Activated naive CD4-positive, alpha-beta T cell treated with anti-CD3 and anti-CD28 coated beads for 36 hours (primary cell): ENCODE measurements at regions not wholly inside any gene's neighbourhood (a gene's known extent, or its start where the extent isn't known, plus 50 kb on each side); places are given as distances from the start of the nearest gene placed in this dataset.

Experiments used
- CTCF ChIA-PET: fragments of 350-600 bp; sonication (Branson Sonifier 250); formaldehyde crosslinking; loops from one replicate; lab custom pipeline; 2021; ENCODE audit warnings: antibody characterized with exemption; lab: Charles Lee
- DNase-seq: peaks from one replicate; pipeline ENCODE4 v3.0.0-alpha.2; 2020
- H3K27ac Mint-ChIP-seq: one replicate; pipeline ENCODE4 v1.8.0; 2021; ENCODE audit warnings: mild to moderate bottlenecking, mixed read lengths
- H3K27me3 Mint-ChIP-seq: one replicate; pipeline ENCODE4 v1.8.0; 2021; ENCODE audit warnings: low read depth, mixed read lengths
- H3K36me3 Mint-ChIP-seq: one replicate; pipeline ENCODE4 v1.8.0; 2021; ENCODE audit warnings: low read depth, mixed read lengths
- H3K4me1 Mint-ChIP-seq: one replicate; pipeline ENCODE4 v1.8.0; 2021; ENCODE audit warnings: low read depth, mixed read lengths
- H3K4me3 Mint-ChIP-seq: one replicate; pipeline ENCODE4 v1.8.0; 2021; ENCODE audit warnings: mild to moderate bottlenecking, moderate library complexity, mixed read lengths
- H3K9me3 Mint-ChIP-seq: one replicate; pipeline ENCODE4 v1.8.0; 2021; ENCODE audit warnings: mixed read lengths
- intact Hi-C: fragments of 100-400 bp; cut with micrococcal nuclease; formaldehyde crosslinking; loops from one replicate; pipeline ENCODE4 v1.15.1; 2023

DNA sequence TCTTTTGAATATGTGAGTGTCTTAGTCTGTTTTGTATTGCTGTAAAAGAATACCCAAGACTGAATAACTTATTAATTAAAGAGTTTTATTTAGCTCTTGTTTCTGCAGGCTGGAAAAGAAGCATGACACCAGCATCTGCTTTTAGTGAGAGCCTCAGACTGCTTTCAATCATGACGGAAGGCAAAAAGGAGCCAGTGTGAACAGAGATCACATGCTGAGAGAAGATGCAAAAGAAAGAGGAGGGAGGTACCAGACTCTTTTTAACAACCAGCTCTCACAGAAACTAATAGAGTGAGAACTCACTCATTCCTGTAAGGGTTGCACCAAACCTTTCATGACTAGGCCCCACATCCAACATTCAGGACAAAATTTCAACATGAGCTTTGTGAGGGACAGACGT lies 101.6 kb upstream of the HNMT start:
- Mint-ChIP-seq H3K4me1 (no peaks in the 10 kb centered on the region), H3K27ac (no peak overlapping the region), H3K9me3 (no peaks in the 10 kb centered on the region), H3K4me3 (no peak overlapping the region), H3K36me3 (no peaks in the 10 kb centered on the region), H3K27me3 (peaks cover 13% of the 10 kb centered on the region)
- CTCF ChIA-PET: no interaction called here
- intact Hi-C loops: no loop called here
- DNase-seq: no peak

DNA sequence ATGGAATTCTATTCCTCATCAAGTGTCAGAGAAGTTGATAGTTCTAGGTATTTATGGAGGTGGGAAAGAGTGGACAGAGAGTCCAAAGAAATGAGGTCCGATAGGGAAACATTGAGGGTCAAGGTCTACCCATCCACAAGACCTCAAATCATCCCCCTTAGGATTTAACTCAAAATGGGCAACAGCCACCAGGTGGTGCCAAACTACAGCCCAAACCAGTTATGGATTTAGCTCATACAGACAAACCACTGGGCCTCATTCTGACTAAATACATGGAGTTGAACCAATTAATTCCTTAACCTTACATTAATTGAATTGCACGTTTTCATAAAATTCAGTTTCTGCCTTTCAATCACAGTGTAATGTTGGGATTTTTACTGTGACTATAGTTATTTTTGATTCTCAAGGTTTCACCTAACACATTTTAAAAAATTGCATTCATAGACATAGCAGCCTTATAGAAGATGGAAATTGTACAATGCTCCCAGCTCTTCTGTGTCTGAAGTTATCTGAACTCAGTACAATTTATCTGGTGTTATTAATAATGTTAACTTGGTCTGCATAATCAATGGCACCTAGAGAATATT lies 98.2 kb upstream of the HNMT start:
- intact Hi-C loops: loop anchor here (1.0 kb wide), 3 partner anchors 508 to 961 kb away; no protein-coding TSS in a partner anchor
- Mint-ChIP-seq H3K27me3 (peaks cover 7% of the 10 kb centered on the region), H3K36me3 (no peaks in the 10 kb centered on the region), H3K9me3 (no peaks in the 10 kb centered on the region), H3K27ac (no peak overlapping the region), H3K4me3 (no peak overlapping the region), H3K4me1 (no peaks in the 10 kb centered on the region)
- peak; percentile 76 for DNase-seq
- CTCF ChIA-PET: interaction anchor here (0.6 to 1.3 kb wide), 6 partner anchors 29 to 961 kb away, joined by 3 to 8 read pairs (median 6); no protein-coding TSS in a partner anchor

DNA sequence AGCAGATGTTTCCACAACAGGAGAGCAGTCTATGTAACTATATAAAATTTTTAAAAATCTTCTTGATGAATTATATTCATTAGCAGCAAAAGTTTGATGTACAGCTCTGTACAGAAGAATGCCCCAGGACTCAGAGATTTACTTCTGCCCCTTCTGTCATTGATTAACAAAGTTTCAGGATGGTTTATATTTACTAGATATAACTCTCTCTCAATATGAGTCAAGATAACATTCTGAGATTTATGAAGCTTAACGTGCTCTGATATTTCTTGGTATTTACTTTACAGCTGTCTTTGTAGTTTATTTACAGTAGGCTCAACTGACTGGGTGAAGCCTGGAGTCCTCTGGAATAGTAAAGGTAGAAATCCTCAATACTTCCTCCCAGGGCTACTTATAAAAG lies 93.6 kb upstream of the HNMT start:
- no peak overlapping the region for H3K4me3 Mint-ChIP-seq
- no peak for DNase-seq
- H3K27me3 Mint-ChIP-seq: peaks cover 6% of the 10 kb centered on the region
- CTCF ChIA-PET: no interaction called here
- no peaks in the 10 kb centered on the region for H3K9me3 Mint-ChIP-seq
- no peak overlapping the region for H3K27ac Mint-ChIP-seq
- intact Hi-C loops: no loop called here
- H3K36me3 Mint-ChIP-seq: no peaks in the 10 kb centered on the region
- no peaks in the 10 kb centered on the region for H3K4me1 Mint-ChIP-seq

DNA sequence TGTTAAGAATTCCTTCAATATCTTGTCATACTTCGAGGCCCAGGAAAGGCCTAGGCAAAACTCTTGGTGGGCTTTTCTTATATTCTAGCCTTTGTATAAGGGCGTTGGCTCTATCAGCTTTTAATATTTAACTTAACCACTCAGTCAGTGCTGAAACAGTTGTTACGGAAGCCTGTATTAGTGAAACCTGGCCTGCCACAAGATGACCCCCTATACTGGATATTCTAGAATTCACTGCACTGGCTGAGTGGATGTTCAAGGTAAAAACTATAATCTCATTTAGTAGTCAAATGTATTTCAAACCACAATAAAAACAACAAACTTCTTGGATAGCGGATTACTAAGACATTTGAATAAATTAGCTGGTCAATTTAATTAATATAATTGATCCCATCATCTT lies 91.7 kb upstream of the HNMT start:
- Mint-ChIP-seq H3K27ac (no peak overlapping the region), H3K36me3 (no peaks in the 10 kb centered on the region), H3K27me3 (peaks cover 6% of the 10 kb centered on the region), H3K4me1 (no peaks in the 10 kb centered on the region), H3K9me3 (no peaks in the 10 kb centered on the region), H3K4me3 (no peak overlapping the region)
- intact Hi-C loops: no loop called here
- CTCF ChIA-PET: no interaction called here
- DNase-seq: no peak

DNA sequence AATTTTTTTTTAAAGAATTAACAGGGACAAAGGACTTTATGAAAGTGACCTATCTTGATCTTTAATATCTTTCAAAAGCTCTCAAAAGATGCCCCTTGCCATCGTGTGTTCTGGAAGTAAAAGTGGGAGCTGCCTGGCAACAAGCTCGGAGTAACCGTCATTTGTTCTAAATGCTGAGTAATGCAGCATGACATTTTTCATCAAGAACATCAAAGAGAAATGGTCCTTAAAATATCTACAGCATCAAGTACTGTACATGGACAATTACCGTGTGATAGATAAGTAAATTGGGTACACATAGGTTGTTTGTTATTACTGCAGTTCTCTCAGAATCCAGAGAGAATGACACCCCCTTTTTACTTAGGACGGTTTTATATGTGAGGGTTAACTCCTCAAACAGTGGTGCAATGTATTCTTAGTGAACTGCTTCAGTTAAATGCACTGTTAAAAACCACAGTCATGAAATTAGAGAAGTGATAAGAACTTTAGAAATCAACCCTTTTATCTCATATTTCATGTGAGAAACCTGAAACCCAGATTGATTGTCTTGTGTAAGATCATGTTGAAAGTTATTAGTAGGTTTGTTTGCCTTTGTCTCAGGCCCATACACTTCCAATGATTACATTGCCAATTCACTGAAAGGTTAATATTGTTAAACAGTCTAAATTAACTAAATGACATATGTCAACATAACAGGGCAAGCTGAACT lies 90.6 kb upstream of the HNMT start:
- Mint-ChIP-seq H3K4me3 (no peak overlapping the region), H3K36me3 (no peaks in the 10 kb centered on the region), H3K27me3 (peaks cover 6% of the 10 kb centered on the region), H3K9me3 (no peaks in the 10 kb centered on the region), H3K27ac (no peak overlapping the region), H3K4me1 (no peaks in the 10 kb centered on the region)
- intact Hi-C loops: no loop called here
- CTCF ChIA-PET: no interaction called here
- no peak for DNase-seq

DNA sequence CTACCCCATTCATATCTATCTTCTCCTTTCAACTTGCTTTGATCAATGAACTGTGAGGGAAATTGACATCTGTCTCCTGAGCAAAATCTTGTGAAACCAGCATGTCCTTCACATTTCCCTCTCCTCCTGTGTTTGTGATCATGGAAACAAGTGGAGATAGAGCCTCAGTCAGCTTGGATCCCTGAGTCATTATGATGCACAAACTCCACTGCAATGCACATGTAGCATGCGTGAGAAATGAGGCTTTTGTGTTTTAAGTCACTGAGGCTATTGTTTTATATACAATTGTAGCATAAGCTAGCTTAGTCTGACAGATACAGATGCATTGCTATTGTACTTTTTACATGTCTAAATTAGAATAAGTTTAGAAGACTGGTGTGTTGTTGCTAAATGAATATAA lies 85.2 kb upstream of the HNMT start:
- no peaks in the 10 kb centered on the region for H3K4me1 Mint-ChIP-seq
- no peaks in the 10 kb centered on the region for H3K9me3 Mint-ChIP-seq
- no peak overlapping the region for H3K4me3 Mint-ChIP-seq
- H3K36me3 Mint-ChIP-seq: no peaks in the 10 kb centered on the region
- CTCF ChIA-PET: no interaction called here
- H3K27ac Mint-ChIP-seq: no peak overlapping the region
- DNase-seq: no peak
- intact Hi-C loops: no loop called here
- H3K27me3 Mint-ChIP-seq: peaks cover 5% of the 10 kb centered on the region

DNA sequence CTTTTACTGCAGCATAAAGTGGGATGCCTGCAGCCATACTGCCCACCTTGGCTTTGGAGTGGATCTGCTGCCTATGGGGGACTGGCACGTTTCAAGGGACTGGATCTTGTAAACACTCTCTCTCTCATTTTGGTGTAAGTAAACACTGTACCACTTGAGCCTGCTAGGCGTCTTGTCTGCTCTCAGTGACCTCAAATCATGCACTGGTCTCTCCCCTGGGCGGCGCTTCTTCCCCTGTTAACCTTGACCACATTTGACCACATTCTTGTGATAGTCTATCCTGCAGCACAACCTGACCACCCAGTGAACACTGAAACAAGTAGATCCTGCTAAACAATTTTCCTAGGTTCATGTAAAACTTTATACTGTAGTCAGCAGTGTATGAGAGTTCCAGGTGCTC lies 82.6 kb upstream of the HNMT start:
- Mint-ChIP-seq H3K4me1 (no peaks in the 10 kb centered on the region), H3K36me3 (no peaks in the 10 kb centered on the region)
- CTCF ChIA-PET: no interaction called here

DNA sequence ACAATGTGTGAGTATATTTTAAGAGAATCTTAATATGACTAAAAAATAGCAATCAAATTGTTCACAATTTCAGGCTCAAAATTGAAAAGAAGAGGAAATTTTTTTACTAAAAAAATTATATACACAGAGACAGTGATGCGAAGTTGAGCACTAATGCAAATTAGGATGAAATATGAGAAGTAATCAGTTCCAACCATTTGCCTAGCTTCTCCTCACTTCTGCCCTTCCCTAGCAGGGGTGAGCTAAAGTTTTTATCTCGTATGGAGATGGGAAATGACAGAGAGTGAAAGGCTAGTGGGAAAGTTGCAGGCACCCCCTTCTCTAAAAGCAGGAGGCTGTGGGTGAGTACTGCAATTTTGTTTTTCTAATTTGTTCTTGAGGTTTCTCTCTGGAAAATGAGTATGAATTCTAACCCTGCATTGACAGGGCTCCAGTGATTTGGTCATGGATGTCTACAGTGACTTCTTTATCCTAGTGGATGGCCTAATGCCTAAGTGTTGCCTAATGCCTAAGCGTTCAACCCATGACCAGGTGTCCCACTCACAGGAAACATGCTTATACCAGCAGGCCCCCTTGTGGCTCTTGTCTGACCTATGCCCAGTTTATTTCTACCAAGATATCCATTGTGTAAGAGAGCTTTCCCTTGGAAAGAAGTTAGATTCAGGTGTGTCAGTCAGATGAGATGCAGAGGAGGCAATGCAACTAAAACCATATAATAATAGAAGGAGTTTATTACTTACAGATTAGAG lies 78.0 kb upstream of the HNMT start:
- DNase-seq: no peak
- no peaks in the 10 kb centered on the region for H3K4me1 Mint-ChIP-seq
- H3K27me3 Mint-ChIP-seq: peaks cover 12% of the 10 kb centered on the region
- intact Hi-C loops: no loop called here
- no peak overlapping the region for H3K4me3 Mint-ChIP-seq
- no peaks in the 10 kb centered on the region for H3K36me3 Mint-ChIP-seq
- CTCF ChIA-PET: interaction anchor here (1.5 kb wide), 1 partner anchor 9 kb away, joined by 3 read pairs; no protein-coding TSS in a partner anchor
- no peaks in the 10 kb centered on the region for H3K9me3 Mint-ChIP-seq
- no peak overlapping the region for H3K27ac Mint-ChIP-seq

More for the DNA sequence above, 82.6 kb upstream of the HNMT start:
- DNase-seq: no peak
- Mint-ChIP-seq H3K27me3 (peaks cover 7% of the 10 kb centered on the region), H3K9me3 (no peaks in the 10 kb centered on the region), H3K27ac (no peak overlapping the region), H3K4me3 (no peak overlapping the region)
- intact Hi-C loops: no loop called here

DNA sequence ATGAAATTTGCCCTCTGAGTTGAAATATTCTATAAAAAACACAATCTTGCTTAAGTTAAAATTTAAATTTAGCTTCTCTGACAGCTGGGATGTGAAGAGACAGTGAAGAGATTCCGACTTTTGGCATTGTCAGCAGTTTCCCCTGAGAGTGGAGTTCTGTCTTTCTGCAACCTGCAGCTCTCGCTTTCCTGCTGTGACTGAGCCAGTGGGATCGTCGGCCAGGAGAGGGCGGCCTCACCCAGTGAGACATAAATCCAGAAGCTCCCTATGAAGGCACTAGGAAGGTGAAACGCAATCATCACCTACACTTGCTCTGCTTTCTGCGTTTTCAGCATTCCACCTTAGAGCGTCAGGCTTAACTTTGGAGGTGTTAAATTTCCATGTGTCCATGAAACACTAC lies 75.4 kb upstream of the HNMT start:
- peak; percentile 24 for DNase-seq
- Mint-ChIP-seq H3K27me3 (peaks cover 17% of the 10 kb centered on the region), H3K4me3 (no peak overlapping the region), H3K4me1 (no peaks in the 10 kb centered on the region), H3K27ac (no peak overlapping the region), H3K36me3 (no peaks in the 10 kb centered on the region), H3K9me3 (no peaks in the 10 kb centered on the region)
- CTCF ChIA-PET: interaction anchor here (0.6 to 2.2 kb wide), 3 partner anchors 11 to 938 kb away, joined by 3 to 8 read pairs (median 3); no protein-coding TSS in a partner anchor
- intact Hi-C loops: no loop called here

DNA sequence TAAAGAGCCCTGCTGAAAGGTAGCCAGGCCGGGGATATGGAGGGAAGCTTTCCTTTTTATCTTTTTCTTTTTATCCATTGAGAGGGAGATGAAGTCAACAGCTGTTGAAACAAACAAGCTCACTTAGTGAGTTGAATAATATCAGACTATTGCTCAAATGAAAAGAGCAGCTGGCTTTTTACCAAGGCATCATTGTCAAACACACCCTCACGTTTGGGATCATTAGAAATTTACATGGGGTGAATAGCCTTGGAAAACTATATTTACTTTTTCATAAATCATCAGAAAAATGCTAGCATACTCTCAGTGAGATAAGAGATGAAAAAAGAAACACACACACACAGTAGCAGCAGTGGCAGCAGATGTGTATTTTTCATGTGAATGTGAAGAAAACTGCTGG lies 71.5 kb upstream of the HNMT start:
- H3K36me3 Mint-ChIP-seq: no peaks in the 10 kb centered on the region
- peaks cover 10% of the 10 kb centered on the region for H3K27me3 Mint-ChIP-seq
- intact Hi-C loops: no loop called here
- CTCF ChIA-PET: no interaction called here
- H3K27ac Mint-ChIP-seq: no peak overlapping the region
- no peaks in the 10 kb centered on the region for H3K9me3 Mint-ChIP-seq
- H3K4me3 Mint-ChIP-seq: no peak overlapping the region
- no peaks in the 10 kb centered on the region for H3K4me1 Mint-ChIP-seq
- no peak for DNase-seq

DNA sequence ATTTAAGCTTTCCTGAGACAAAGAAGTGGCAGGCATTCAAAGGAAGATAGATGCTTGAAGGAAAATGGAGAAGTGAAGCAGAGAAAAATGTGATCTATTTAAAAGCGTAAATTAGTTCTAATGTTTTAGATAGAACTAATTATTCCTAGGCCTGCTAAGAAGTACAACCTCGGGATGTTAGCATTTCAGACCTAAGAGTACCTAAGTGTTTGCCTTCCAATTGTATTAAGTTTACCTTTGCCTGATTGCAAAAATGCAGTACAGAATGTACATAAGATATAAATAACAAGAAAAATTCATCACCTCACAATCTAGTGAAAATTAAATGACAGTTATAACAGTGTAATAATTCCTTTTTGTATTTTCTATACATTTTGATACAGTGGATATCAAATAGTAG lies 71.1 kb upstream of the HNMT start:
- Mint-ChIP-seq H3K27ac (no peak overlapping the region), H3K4me1 (no peaks in the 10 kb centered on the region), H3K27me3 (peaks cover 10% of the 10 kb centered on the region), H3K4me3 (no peak overlapping the region), H3K9me3 (no peaks in the 10 kb centered on the region), H3K36me3 (no peaks in the 10 kb centered on the region)
- CTCF ChIA-PET: no interaction called here
- intact Hi-C loops: no loop called here
- no peak for DNase-seq

DNA sequence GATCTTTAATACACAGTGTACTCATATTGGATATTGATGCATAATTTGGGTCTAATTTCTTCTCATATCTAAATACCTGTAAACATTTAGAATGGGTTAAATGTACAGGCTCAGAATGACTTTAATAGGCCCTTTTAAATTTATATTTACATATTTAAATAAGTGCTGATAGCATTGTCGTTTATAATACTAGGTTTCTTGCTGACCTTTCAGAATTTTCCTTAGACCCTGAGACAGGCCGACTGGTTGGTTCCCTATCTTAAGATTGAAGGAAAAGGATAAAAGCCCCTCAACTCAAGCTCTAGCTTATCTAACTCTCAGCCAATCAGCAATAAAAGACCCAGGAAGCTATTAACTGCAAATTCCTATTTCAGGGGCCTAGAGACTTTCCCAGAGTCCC lies 67.8 kb upstream of the HNMT start:
- no peaks in the 10 kb centered on the region for H3K9me3 Mint-ChIP-seq
- H3K4me1 Mint-ChIP-seq: no peaks in the 10 kb centered on the region
- peaks cover 12% of the 10 kb centered on the region for H3K27me3 Mint-ChIP-seq
- H3K36me3 Mint-ChIP-seq: no peaks in the 10 kb centered on the region
- no peak for DNase-seq
- H3K4me3 Mint-ChIP-seq: no peak overlapping the region
- no peak overlapping the region for H3K27ac Mint-ChIP-seq
- CTCF ChIA-PET: no interaction called here
- intact Hi-C loops: no loop called here
